HG02571 (cell line): ENCODE measurements at regions not wholly inside any gene's neighbourhood (a gene's known extent, or its start where the extent isn't known, plus 50 kb on each side); places are given as distances from the start of the nearest gene placed in this dataset.

Source experiments
- ATAC-seq: cut with Tn5 transposase; IDR thresholded peaks from one replicate; pipeline ENCODE4 v1.9.1; 2021; ENCODE audit warnings: mild to moderate bottlenecking, moderate library complexity; ENCODE audit not compliant: unreplicated experiment

GRCh38 chrX:4741024-4741423 is 1027.6 kb upstream of the PRKX start:
- ATAC-seq: no peak

GRCh38 chrX:4735299-4735698 is 1021.9 kb upstream of the PRKX start:
- no peak for ATAC-seq

- peak; percentile 73 for ATAC-seq
These were observed 997.4 kb upstream of the PRKX start for GRCh38 chrX:4710618-4711433.

- ATAC-seq: no peak
These were observed 995.7 kb upstream of the PRKX start for GRCh38 chrX:4708970-4709760.

- no peak for ATAC-seq
These were observed 993.5 kb upstream of the PRKX start for GRCh38 chrX:4706961-4707360.

GRCh38 chrX:4690521-4690920 is 977.1 kb upstream of the PRKX start:
- no peak for ATAC-seq

- no peak for ATAC-seq
These were observed 969.2 kb upstream of the PRKX start for GRCh38 chrX:4682636-4683035.

- no peak for ATAC-seq
These were observed 962.3 kb upstream of the PRKX start for GRCh38 chrX:4675686-4676300.

GRCh38 chrX:4674028-4674782 is 960.8 kb upstream of the PRKX start:
- ATAC-seq: no peak

GRCh38 chrX:4671344-4671743 is 957.9 kb upstream of the PRKX start:
- no peak for ATAC-seq

GRCh38 chrX:4670606-4671005 is 957.2 kb upstream of the PRKX start:
- ATAC-seq: no peak

GRCh38 chrX:4668802-4669536 is 955.5 kb upstream of the PRKX start:
- ATAC-seq: no peak

- ATAC-seq: no peak
These were observed 949.6 kb upstream of the PRKX start for GRCh38 chrX:4663085-4663484.

- no peak for ATAC-seq
These were observed 948.3 kb upstream of the PRKX start for GRCh38 chrX:4661771-4662170.

- no peak for ATAC-seq
These were observed 943.0 kb upstream of the PRKX start for GRCh38 chrX:4656419-4656818.

- no peak for ATAC-seq
These were observed 942.3 kb upstream of the PRKX start for GRCh38 chrX:4655743-4656142.

GRCh38 chrX:4642114-4642513 is 928.7 kb upstream of the PRKX start:
- no peak for ATAC-seq

- no peak for ATAC-seq
These were observed 924.6 kb upstream of the PRKX start for GRCh38 chrX:4638036-4638435.

- ATAC-seq: no peak
These were observed 914.0 kb upstream of the PRKX start for GRCh38 chrX:4627414-4627813.

GRCh38 chrX:4622486-4623167 is 909.2 kb upstream of the PRKX start:
- no peak for ATAC-seq
